Glomerular endothelial cell (primary cell): ENCODE measurements at regions not wholly inside any gene's neighbourhood (a gene's known extent, or its start where the extent isn't known, plus 50 kb on each side); places are given as distances from the start of the nearest gene placed in this dataset.
"Not testable (repeated sequence)": the region's sequence is repeated elsewhere in the genome, so short reads cannot be mapped to it uniquely, and the experiment has no call there.

Experiments used
- DNase-seq: peaks from one replicate; pipeline ENCODE4 v3.0.0-alpha.2; 2011; ENCODE audit warnings: low read depth, low spot score; ENCODE audit errors: extremely low read depth

GRCh38 chr7:142637240-142637639 is 112.0 kb upstream of the PRSS1 start:
- no peak for DNase-seq

GRCh38 chr7:142636751-142637150 is 112.5 kb upstream of the PRSS1 start:
- no peak for DNase-seq

GRCh38 chr7:142636107-142636506 is 113.2 kb upstream of the PRSS1 start:
- DNase-seq = not testable (repeated sequence)

GRCh38 chr7:142632271-142633134 is 116.8 kb upstream of the PRSS1 start:
- peak; percentile 42 for DNase-seq

GRCh38 chr7:142629588-142630260 is 119.5 kb upstream of the PRSS1 start:
- DNase-seq = no peak

- no peak for DNase-seq
Observed at GRCh38 chr7:142628945-142629344, 120.3 kb upstream of the PRSS1 start.

- DNase-seq = not testable (repeated sequence)
Observed at GRCh38 chr7:142627223-142627622, 122.0 kb upstream of the PRSS1 start.

- no peak for DNase-seq
Observed at GRCh38 chr7:142626420-142627035, 122.7 kb upstream of the PRSS1 start.

- DNase-seq = not testable (repeated sequence)
Observed at GRCh38 chr7:142625216-142625615, 124.1 kb upstream of the PRSS1 start.

GRCh38 chr7:142620402-142620801 is 128.9 kb upstream of the PRSS1 start:
- DNase-seq = no peak

GRCh38 chr7:142618655-142619351 is 130.5 kb upstream of the PRSS1 start:
- DNase-seq = no peak

- no peak for DNase-seq
Observed at GRCh38 chr7:142616842-142617241, 132.4 kb upstream of the PRSS1 start.

GRCh38 chr7:142616121-142616643 is 133.1 kb upstream of the PRSS1 start:
- DNase-seq = no peak

GRCh38 chr7:142615508-142615907 is 133.8 kb upstream of the PRSS1 start:
- no peak for DNase-seq

GRCh38 chr7:142614116-142614515 is 135.2 kb upstream of the PRSS1 start:
- DNase-seq = no peak

GRCh38 chr7:142612237-142612881 is 136.9 kb upstream of the PRSS1 start:
- DNase-seq = no peak

GRCh38 chr7:142611566-142612236 is 137.6 kb upstream of the PRSS1 start:
- DNase-seq = no peak

- no peak for DNase-seq
Observed at GRCh38 chr7:142608630-142609428, 140.4 kb upstream of the PRSS1 start.

- DNase-seq = no peak
Observed at GRCh38 chr7:142607351-142607750, 141.9 kb upstream of the PRSS1 start.
